ENCODE measurements at regions not wholly inside any gene's neighbourhood (a gene's known extent, or its start where the extent isn't known, plus 50 kb on each side); places are given as distances from the start of the nearest gene placed in this dataset.

- in situ Hi-C loops (cut with MboI; ENCODE audit: low sequenced_read_pairs in 4 of 4), result no loop called here
- H3K4me1 ChIP-seq, result no peaks in the 10 kb centered on the region
- DNase-seq (no peak), ATAC-seq (no peak)
- no peak for TF ChIP-seq POLR2A (IDR thresholded peaks at IDR 0.05)
- TF ChIP-seq, protein P1, sequence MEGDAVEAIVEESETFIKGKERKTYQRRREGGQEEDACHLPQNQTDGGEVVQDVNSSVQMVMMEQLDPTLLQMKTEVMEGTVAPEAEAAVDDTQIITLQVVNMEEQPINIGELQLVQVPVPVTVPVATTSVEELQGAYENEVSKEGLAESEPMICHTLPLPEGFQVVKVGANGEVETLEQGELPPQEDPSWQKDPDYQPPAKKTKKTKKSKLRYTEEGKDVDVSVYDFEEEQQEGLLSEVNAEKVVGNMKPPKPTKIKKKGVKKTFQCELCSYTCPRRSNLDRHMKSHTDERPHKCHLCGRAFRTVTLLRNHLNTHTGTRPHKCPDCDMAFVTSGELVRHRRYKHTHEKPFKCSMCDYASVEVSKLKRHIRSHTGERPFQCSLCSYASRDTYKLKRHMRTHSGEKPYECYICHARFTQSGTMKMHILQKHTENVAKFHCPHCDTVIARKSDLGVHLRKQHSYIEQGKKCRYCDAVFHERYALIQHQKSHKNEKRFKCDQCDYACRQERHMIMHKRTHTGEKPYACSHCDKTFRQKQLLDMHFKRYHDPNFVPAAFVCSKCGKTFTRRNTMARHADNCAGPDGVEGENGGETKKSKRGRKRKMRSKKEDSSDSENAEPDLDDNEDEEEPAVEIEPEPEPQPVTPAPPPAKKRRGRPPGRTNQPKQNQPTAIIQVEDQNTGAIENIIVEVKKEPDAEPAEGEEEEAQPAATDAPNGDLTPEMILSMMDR (IDR thresholded peaks at IDR 0.05 in 4 of 5, conservative IDR thresholded peaks at IDR 0.05 in 1 of 5), result no peak
- H3K27me3 ChIP-seq, result no peaks in the 10 kb centered on the region
- no peak overlapping the region for H3K4me3 ChIP-seq
- no peaks in the 10 kb centered on the region for H3K36me3 ChIP-seq
- intact Hi-C loops (cut with DNase I; ENCODE audit: low total_unique reads), result no loop called here
- no peaks in the 10 kb centered on the region for H3K9me3 ChIP-seq
- H3K27ac ChIP-seq, result no peak overlapping the region
These were observed 157.9 kb downstream of the RFX6 start for GRCh38 chr6:117034971-117035370.

- DNase-seq (no peak), ATAC-seq (no peak)
- in situ Hi-C loops (cut with MboI; ENCODE audit: low sequenced_read_pairs in 4 of 4) (no loop called here), intact Hi-C loops (cut with DNase I; ENCODE audit: low total_unique reads) (no loop called here)
- Histone ChIP-seq H3K27me3 (no peaks in the 10 kb centered on the region), H3K27ac (no peak overlapping the region), H3K4me3 (no peak overlapping the region), H3K9me3 (no peaks in the 10 kb centered on the region), H3K4me1 (peaks cover 0 to 8% of the 10 kb centered on the region in 2 donors), H3K36me3 (no peaks in the 10 kb centered on the region)
- TF ChIP-seq, protein P1 (IDR thresholded peaks at IDR 0.05 in 4 of 5, conservative IDR thresholded peaks at IDR 0.05 in 1 of 5), result no peak
- TF ChIP-seq POLR2A (IDR thresholded peaks at IDR 0.05), result no peak
These were observed 173.3 kb downstream of the RFX6 start for GRCh38 chr6:117050301-117050700.

GRCh38 chr6:117072134-117072533 lies 193.2 kb upstream of the VGLL2 start:
- Histone ChIP-seq H3K36me3 (no peaks in the 10 kb centered on the region), H3K9me3 (no peaks in the 10 kb centered on the region), H3K4me1 (no peaks in the 10 kb centered on the region), H3K27ac (no peak overlapping the region), H3K27me3 (no peaks in the 10 kb centered on the region), H3K4me3 (no peak overlapping the region)
- TF ChIP-seq POLR2A (IDR thresholded peaks at IDR 0.05), result no peak
- TF ChIP-seq, protein P1 (IDR thresholded peaks at IDR 0.05 in 4 of 5, conservative IDR thresholded peaks at IDR 0.05 in 1 of 5), result no peak
- no peak for ATAC-seq
- intact Hi-C loops (cut with DNase I; ENCODE audit: low total_unique reads) (no loop called here), in situ Hi-C loops (cut with MboI; ENCODE audit: low sequenced_read_pairs in 4 of 4) (no loop called here)
- no peak for DNase-seq

GRCh38 chr6:117072781-117073180 lies 192.6 kb upstream of the VGLL2 start:
- no peak for TF ChIP-seq POLR2A (IDR thresholded peaks at IDR 0.05)
- TF ChIP-seq, protein P1 (IDR thresholded peaks at IDR 0.05 in 4 of 5, conservative IDR thresholded peaks at IDR 0.05 in 1 of 5), result no peak
- Histone ChIP-seq H3K27ac (no peak overlapping the region), H3K27me3 (no peaks in the 10 kb centered on the region), H3K9me3 (no peaks in the 10 kb centered on the region), H3K4me1 (no peaks in the 10 kb centered on the region), H3K36me3 (no peaks in the 10 kb centered on the region), H3K4me3 (no peak overlapping the region)
- in situ Hi-C loops (cut with MboI; ENCODE audit: low sequenced_read_pairs in 4 of 4), result no loop called here
- intact Hi-C loops (cut with DNase I; ENCODE audit: low total_unique reads), result no loop called here
- DNase-seq (no peak), ATAC-seq (no peak)

GRCh38 chr6:117074672-117075071 lies 190.7 kb upstream of the VGLL2 start:
- no peaks in the 10 kb centered on the region for H3K27me3 ChIP-seq
- no peaks in the 10 kb centered on the region for H3K9me3 ChIP-seq
- ATAC-seq, result no peak
- intact Hi-C loops (cut with DNase I; ENCODE audit: low total_unique reads), result no loop called here
- no peaks in the 10 kb centered on the region for H3K4me1 ChIP-seq
- H3K27ac ChIP-seq, result no peak overlapping the region
- TF ChIP-seq, protein P1 (IDR thresholded peaks at IDR 0.05 in 4 of 5, conservative IDR thresholded peaks at IDR 0.05 in 1 of 5), result no peak
- TF ChIP-seq POLR2A (IDR thresholded peaks at IDR 0.05), result no peak
- in situ Hi-C loops (cut with MboI; ENCODE audit: low sequenced_read_pairs in 4 of 4), result no loop called here
- no peaks in the 10 kb centered on the region for H3K36me3 ChIP-seq
- no peak overlapping the region for H3K4me3 ChIP-seq
- no peak for DNase-seq

All from gastrocnemius medialis (tissue), 4 donors.